Spinal cord (tissue), 9 donors: ENCODE measurements at regions not wholly inside any gene's neighbourhood (a gene's known extent, or its start where the extent isn't known, plus 50 kb on each side); places are given as distances from the start of the nearest gene placed in this dataset.

Experiments used
- DNase-seq, 6 donors: peaks; one replicate each; pipeline versions ENCODE4 v3.0.0 to v3.0.0-alpha.2; 2013 to 2015; ENCODE audit warnings: low spot score in 6 of 6, low read depth in 4 of 6
- H3K27ac ChIP-seq: one replicate; pipeline ENCODE4 v1.5.1; 2013; ENCODE audit warnings: low read depth, low read length, control low read depth
- H3K27me3 ChIP-seq: one replicate; pipeline ENCODE4 v1.6.1; 2013; ENCODE audit warnings: low read length; ENCODE audit not compliant: control insufficient read depth, insufficient read depth
- H3K36me3 ChIP-seq: one replicate; pipeline ENCODE4 v1.6.1; 2013; ENCODE audit warnings: low read length; ENCODE audit not compliant: control insufficient read depth, insufficient read depth
- H3K4me1 ChIP-seq: one replicate; pipeline ENCODE4 v1.6.1; 2013; ENCODE audit warnings: low read length; ENCODE audit not compliant: control insufficient read depth, insufficient read depth
- H3K4me3 ChIP-seq: one replicate; pipeline ENCODE4 v1.5.1; 2013; ENCODE audit warnings: low read depth, low read length, control low read depth
- H3K9me3 ChIP-seq: one replicate; pipeline ENCODE4 v1.6.1; 2013; ENCODE audit warnings: low read length; ENCODE audit not compliant: control insufficient read depth, insufficient read depth
- WGBS: methylation state at CpG from one replicate; pipeline ENCODE4 v1.1.5; 2013; ENCODE audit warnings: missing lambda C conversion rate; ENCODE audit not compliant: insufficient coverage; 5-methylcytosine and 5-hydroxymethylcytosine counted together
- donor health status: healthy.

- no peak for DNase-seq
- no peaks in the 10 kb centered on the region for H3K36me3 ChIP-seq
- H3K4me3 ChIP-seq = no peak overlapping the region
- 100% methylated on average over 1 of the region's 2 CpGs for WGBS
- no peaks in the 10 kb centered on the region for H3K9me3 ChIP-seq
- no peaks in the 10 kb centered on the region for H3K4me1 ChIP-seq
- no peak overlapping the region for H3K27ac ChIP-seq
- no peaks in the 10 kb centered on the region for H3K27me3 ChIP-seq
Measured at GRCh38 chr3:21159543-21159906, 591.5 kb downstream of the ZNF385D start.

- Histone ChIP-seq H3K4me1 (no peaks in the 10 kb centered on the region), H3K27me3 (no peaks in the 10 kb centered on the region), H3K9me3 (no peaks in the 10 kb centered on the region), H3K36me3 (no peaks in the 10 kb centered on the region), H3K4me3 (no peak overlapping the region), H3K27ac (no peak overlapping the region)
- DNase-seq = peak in 1 of 6 donors; percentile 29
- 94% methylated on average over 3 of the region's 4 CpGs for WGBS
Measured at GRCh38 chr3:21158861-21159542, 592.0 kb downstream of the ZNF385D start.

GRCh38 chr3:21154911-21155310, 596.1 kb downstream of the ZNF385D start:
- H3K27ac ChIP-seq = no peak overlapping the region
- DNase-seq = no peak
- H3K27me3 ChIP-seq = no peaks in the 10 kb centered on the region
- H3K9me3 ChIP-seq = no peaks in the 10 kb centered on the region
- H3K4me1 ChIP-seq = no peaks in the 10 kb centered on the region
- no peak overlapping the region for H3K4me3 ChIP-seq
- H3K36me3 ChIP-seq = no peaks in the 10 kb centered on the region

GRCh38 chr3:21152555-21152954, 598.5 kb downstream of the ZNF385D start:
- Histone ChIP-seq H3K36me3 (no peaks in the 10 kb centered on the region), H3K4me3 (no peak overlapping the region), H3K27ac (no peak overlapping the region), H3K27me3 (no peaks in the 10 kb centered on the region), H3K9me3 (no peaks in the 10 kb centered on the region), H3K4me1 (no peaks in the 10 kb centered on the region)
- no peak for DNase-seq
- WGBS = no CpG with 5 or more reads among the region's 5 CpGs

- H3K36me3 ChIP-seq = no peaks in the 10 kb centered on the region
- H3K27me3 ChIP-seq = no peaks in the 10 kb centered on the region
- DNase-seq = no peak
- H3K27ac ChIP-seq = no peak overlapping the region
- H3K4me1 ChIP-seq = no peaks in the 10 kb centered on the region
- H3K4me3 ChIP-seq = no peak overlapping the region
- WGBS = no CpG with 5 or more reads among the region's 3 CpGs
- no peaks in the 10 kb centered on the region for H3K9me3 ChIP-seq
Measured at GRCh38 chr3:21142949-21143348, 608.1 kb downstream of the ZNF385D start.

GRCh38 chr3:21142031-21142430, 609.0 kb downstream of the ZNF385D start:
- 90% methylated on average over 1 of the region's 5 CpGs for WGBS
- H3K27ac ChIP-seq = no peak overlapping the region
- DNase-seq = no peak

GRCh38 chr3:21140785-21141184, 610.2 kb downstream of the ZNF385D start:
- no peak for DNase-seq
- Histone ChIP-seq H3K4me3 (no peak overlapping the region), H3K4me1 (no peaks in the 10 kb centered on the region), H3K36me3 (no peaks in the 10 kb centered on the region), H3K27ac (no peak overlapping the region), H3K27me3 (no peaks in the 10 kb centered on the region), H3K9me3 (no peaks in the 10 kb centered on the region)
- WGBS = no CpG with 5 or more reads among the region's 1 CpG

More at GRCh38 chr3:21142031-21142430, 609.0 kb downstream of the ZNF385D start:
- no peaks in the 10 kb centered on the region for H3K9me3 ChIP-seq
- no peak overlapping the region for H3K4me3 ChIP-seq
- no peaks in the 10 kb centered on the region for H3K36me3 ChIP-seq
- no peaks in the 10 kb centered on the region for H3K4me1 ChIP-seq
- no peaks in the 10 kb centered on the region for H3K27me3 ChIP-seq

- no peak for DNase-seq
- no peaks in the 10 kb centered on the region for H3K36me3 ChIP-seq
- WGBS = no CpG with 5 or more reads among the region's 2 CpGs
- H3K27ac ChIP-seq = no peak overlapping the region
- H3K27me3 ChIP-seq = no peaks in the 10 kb centered on the region
- H3K4me3 ChIP-seq = no peak overlapping the region
- no peaks in the 10 kb centered on the region for H3K9me3 ChIP-seq
- H3K4me1 ChIP-seq = no peaks in the 10 kb centered on the region
Measured at GRCh38 chr3:21138085-21138484, 612.9 kb downstream of the ZNF385D start.

- Histone ChIP-seq H3K36me3 (no peaks in the 10 kb centered on the region), H3K9me3 (peaks cover 3% of the 10 kb centered on the region), H3K4me1 (no peaks in the 10 kb centered on the region), H3K27ac (no peak overlapping the region), H3K27me3 (no peaks in the 10 kb centered on the region), H3K4me3 (no peak overlapping the region)
- DNase-seq = no peak
Measured at GRCh38 chr3:21132896-21133295, 618.1 kb downstream of the ZNF385D start.

GRCh38 chr3:21120826-21121225, 630.2 kb downstream of the ZNF385D start:
- DNase-seq = no peak
- no peak overlapping the region for H3K27ac ChIP-seq
- no peak overlapping the region for H3K4me3 ChIP-seq

More at GRCh38 chr3:21120826-21121225, 630.2 kb downstream of the ZNF385D start:
- WGBS = no CpG with 5 or more reads among the region's 2 CpGs
- Histone ChIP-seq H3K27me3 (no peaks in the 10 kb centered on the region), H3K9me3 (no peaks in the 10 kb centered on the region), H3K36me3 (no peaks in the 10 kb centered on the region), H3K4me1 (no peaks in the 10 kb centered on the region)
